CD14-positive monocyte (primary cell): ENCODE measurements at regions not wholly inside any gene's neighbourhood (a gene's known extent, or its start where the extent isn't known, plus 50 kb on each side); places are given as distances from the start of the nearest gene placed in this dataset.

Source experiments
- DNase-seq, 3 donors: peaks; one replicate each; pipeline ENCODE4 v3.0.0-alpha.2; 2011 to 2022
- H2AFZ ChIP-seq: 2 replicates; pipeline ENCODE4 v1.6.0; 2012; ENCODE audit warnings: mild to moderate bottlenecking, low read depth, low read length, inconsistent platforms; ENCODE audit not compliant: insufficient read depth, poor library complexity, severe bottlenecking
- H3K27ac ChIP-seq, 2 donors: 1 replicate in 1 of 2; 2 replicates in 1 of 2; pipeline ENCODE4 v1.5.1; 2012 to 2013; ENCODE audit warnings: low read length in 2 of 2, control low read depth in 1 of 2, inconsistent platforms in 1 of 2, low read depth in 1 of 2, mild to moderate bottlenecking in 1 of 2
- H3K27me3 ChIP-seq, 2 donors: one replicate each; pipeline versions ENCODE4 v1.6.0 to v1.6.1; 2011 to 2013; ENCODE audit warnings: low read length in 2 of 2; ENCODE audit not compliant: control insufficient read depth in 2 of 2, insufficient read depth in 2 of 2
- H3K36me3 ChIP-seq, 2 donors: replicated peaks in 1 of 2; 1 replicate in 1 of 2; 2 replicates in 1 of 2; pipeline versions ENCODE4 v1.5.1 to v1.6.1; 2012 to 2013; ENCODE audit warnings: low read length in 2 of 2, control low read depth in 1 of 2, inconsistent platforms in 1 of 2, mild to moderate bottlenecking in 1 of 2; ENCODE audit not compliant: insufficient read depth in 2 of 2, control insufficient read depth in 1 of 2
- H3K4me1 ChIP-seq, 2 donors: 1 replicate in 1 of 2; 2 replicates in 1 of 2; pipeline versions ENCODE4 v1.5.1 to v1.6.1; 2012 to 2013; ENCODE audit warnings: low read length in 2 of 2, control low read depth in 1 of 2, inconsistent platforms in 1 of 2, mild to moderate bottlenecking in 1 of 2, moderate library complexity in 1 of 2; ENCODE audit not compliant: insufficient read depth in 2 of 2, control insufficient read depth in 1 of 2
- H3K4me2 ChIP-seq: replicated peaks from 2 replicates; pipeline ENCODE3; 2012; ENCODE audit warnings: low read length, moderate library complexity, mild to moderate bottlenecking; ENCODE audit not compliant: poor library complexity, severe bottlenecking; ENCODE audit errors: extremely low read depth
- H3K4me3 ChIP-seq, 3 experiments: fragments of 200-600 bp in 1 of 3; sonication (generic) in 1 of 3; replicated peaks in 1 of 3; 1 replicate in 2 of 3; 2 replicates in 1 of 3; pipeline ENCODE4 v1.5.1; 2011 to 2013; ENCODE audit warnings: low read length in 3 of 3, mild to moderate bottlenecking in 3 of 3, control low read depth in 2 of 3, low read depth in 2 of 3, inconsistent platforms in 1 of 3, moderate library complexity in 1 of 3
- H3K79me2 ChIP-seq: 2 replicates; pipeline ENCODE4 v1.6.0; 2012; ENCODE audit warnings: mild to moderate bottlenecking, control low read depth, inconsistent platforms, low read length, moderate library complexity; ENCODE audit not compliant: insufficient read depth
- H3K9ac ChIP-seq: 2 replicates; pipeline ENCODE4 v1.6.0; 2017; ENCODE audit warnings: low read length, mild to moderate bottlenecking; ENCODE audit not compliant: insufficient read depth, poor library complexity, severe bottlenecking
- H3K9me3 ChIP-seq, 2 donors: replicated peaks in 1 of 2; 1 replicate in 1 of 2; 2 replicates in 1 of 2; pipeline versions ENCODE4 v1.5.1 to v1.6.1; 2012 to 2013; ENCODE audit warnings: low read length in 2 of 2, control low read depth in 1 of 2; ENCODE audit not compliant: control insufficient read depth in 1 of 2, insufficient read depth in 1 of 2
- H4K20me1 ChIP-seq: 2 replicates; pipeline ENCODE4 v1.6.0; 2012; ENCODE audit warnings: mild to moderate bottlenecking, low read length, control low read depth, moderate library complexity; ENCODE audit not compliant: insufficient read depth
- H3K27ac Mint-ChIP-seq, 7 donors: one replicate each; pipeline ENCODE4 v1.8.0; 2020; ENCODE audit warnings: mild to moderate bottlenecking in 7 of 7, mixed read lengths in 7 of 7, moderate library complexity in 6 of 7, inconsistent platforms in 2 of 7
- H3K27me3 Mint-ChIP-seq, 3 donors: one replicate each; pipeline ENCODE4 v1.8.0; 2021 to 2022; ENCODE audit warnings: low read depth in 3 of 3, mild to moderate bottlenecking in 3 of 3, mixed read lengths in 3 of 3, moderate library complexity in 3 of 3, inconsistent platforms in 1 of 3
- H3K36me3 Mint-ChIP-seq, 2 donors: one replicate each; pipeline ENCODE4 v1.8.0; 2020; ENCODE audit warnings: mixed read lengths in 2 of 2, inconsistent platforms in 1 of 2, mild to moderate bottlenecking in 1 of 2
- H3K4me1 Mint-ChIP-seq: one replicate; pipeline ENCODE4 v1.8.0; 2020; ENCODE audit warnings: mild to moderate bottlenecking, mixed read lengths
- H3K4me3 Mint-ChIP-seq, 2 donors: one replicate each; pipeline ENCODE4 v1.8.0; 2020; ENCODE audit warnings: mild to moderate bottlenecking in 2 of 2, mixed read lengths in 2 of 2, moderate library complexity in 1 of 2
- H3K9me3 Mint-ChIP-seq, 7 donors: one replicate each; pipeline ENCODE4 v1.8.0; 2020 to 2022; ENCODE audit warnings: mixed read lengths in 7 of 7, mild to moderate bottlenecking in 6 of 7, moderate library complexity in 6 of 7, inconsistent platforms in 2 of 7
- CTCF ChIP-seq: fragments of 200-600 bp; IDR thresholded peaks from one replicate; pipeline ENCODE4 v1.8.0; 2022; ENCODE audit warnings: antibody characterized with exemption, mild to moderate bottlenecking
- WGBS: methylation state at CpG from one replicate; pipeline ENCODE4 v1.1.5; 2013; ENCODE audit warnings: missing lambda C conversion rate; ENCODE audit not compliant: insufficient coverage; 5-methylcytosine and 5-hydroxymethylcytosine counted together
- intact Hi-C, 2 donors: fragments of 100-400 bp; cut with micrococcal nuclease; formaldehyde crosslinking; loops; one replicate each; pipeline versions ENCODE4 v1.15.0 to v1.15.1; 2023

- Histone ChIP-seq H3K27me3 (no peaks in the 10 kb centered on the region), H3K36me3 (no peaks in the 10 kb centered on the region), H3K27ac (no peak overlapping the region), H3K4me2 (no peak overlapping the region), H4K20me1 (no peaks in the 10 kb centered on the region), H3K4me1 (no peaks in the 10 kb centered on the region), H2AFZ (no peak overlapping the region), H3K9ac (no peak overlapping the region), H3K4me3 (no peak overlapping the region), H3K79me2 (no peaks in the 10 kb centered on the region), H3K9me3 (no peaks in the 10 kb centered on the region)
- no peak for TF ChIP-seq CTCF
- no peak overlapping the region for H3K4me3 Mint-ChIP-seq
- DNase-seq: no peak
- H3K27me3 Mint-ChIP-seq: peaks cover 0 to 2% (median 0%) of the 10 kb centered on the region in 3 donors
- 68% methylated on average over 3 of the region's 7 CpGs for WGBS
- no peaks in the 10 kb centered on the region for H3K9me3 Mint-ChIP-seq
- H3K27ac Mint-ChIP-seq: no peak overlapping the region
- H3K36me3 Mint-ChIP-seq: no peaks in the 10 kb centered on the region
- no peaks in the 10 kb centered on the region for H3K4me1 Mint-ChIP-seq
- intact Hi-C loops: no loop called here
These were observed 182.8 kb upstream of the CHRM2 start for GRCh38 chr7:136685501-136686173.

GRCh38 chr7:136677471-136678365 lies 190.7 kb upstream of the CHRM2 start:
- no peak overlapping the region for H2AFZ ChIP-seq
- 78% methylated on average over 9 of the region's 9 CpGs for WGBS

More at GRCh38 chr7:136677471-136678365, 190.7 kb upstream of the CHRM2 start:
- H3K4me3 Mint-ChIP-seq: peak overlapping the region in 1 of 2 donors; percentile 27
- Histone ChIP-seq H3K27me3 (no peaks in the 10 kb centered on the region), H3K9ac (no peak overlapping the region), H3K9me3 (peaks cover 3 to 7% of the 10 kb centered on the region in 2 donors), H3K36me3 (no peaks in the 10 kb centered on the region), H4K20me1 (no peaks in the 10 kb centered on the region), H3K4me2 (no peak overlapping the region), H3K4me1 (no peaks in the 10 kb centered on the region), H3K27ac (no peak overlapping the region), H3K4me3 (no peak overlapping the region), H3K79me2 (no peaks in the 10 kb centered on the region)
- no peak for TF ChIP-seq CTCF
- no peak overlapping the region for H3K27ac Mint-ChIP-seq
- H3K4me1 Mint-ChIP-seq: no peaks in the 10 kb centered on the region
- H3K9me3 Mint-ChIP-seq: peaks cover 2 to 6% (median 3%) of the 10 kb centered on the region in 7 donors
- DNase-seq: no peak
- no peaks in the 10 kb centered on the region for H3K36me3 Mint-ChIP-seq
- H3K27me3 Mint-ChIP-seq: peaks cover 0 to 2% (median 0%) of the 10 kb centered on the region in 3 donors
- intact Hi-C loops: no loop called here
